Trophoblast cell (in vitro differentiated cells and primary cell): ENCODE measurements at regions not wholly inside any gene's neighbourhood (a gene's known extent, or its start where the extent isn't known, plus 50 kb on each side); places are given as distances from the start of the nearest gene placed in this dataset.

ENCODE experiments used
- DNase-seq, 2 donors: peaks; one replicate each; pipeline ENCODE4 v3.0.0-alpha.2; 2016
- H2AFZ ChIP-seq: 2 replicates; pipeline ENCODE4 v1.6.1; 2013; ENCODE audit warnings: low read length, moderate library complexity, mild to moderate bottlenecking; ENCODE audit not compliant: insufficient read depth, poor library complexity
- H2AK5ac ChIP-seq: 2 replicates; pipeline ENCODE4 v1.6.1; 2013; ENCODE audit warnings: mild to moderate bottlenecking, low read length
- H2BK120ac ChIP-seq: 2 replicates; pipeline ENCODE4 v1.6.1; 2013; ENCODE audit warnings: low read length, mild to moderate bottlenecking, moderate library complexity; ENCODE audit not compliant: insufficient read depth, poor library complexity
- H2BK12ac ChIP-seq: 2 replicates; pipeline ENCODE4 v1.6.1; 2013; ENCODE audit warnings: mild to moderate bottlenecking, low read length, moderate library complexity
- H2BK5ac ChIP-seq: 2 replicates; pipeline ENCODE4 v1.6.1; 2013; ENCODE audit warnings: low read length, low read depth, moderate library complexity, mild to moderate bottlenecking; ENCODE audit not compliant: poor library complexity
- H3K14ac ChIP-seq: 2 replicates; pipeline ENCODE4 v1.6.1; 2013; ENCODE audit warnings: mild to moderate bottlenecking, low read length
- H3K18ac ChIP-seq: 2 replicates; pipeline ENCODE4 v1.6.1; 2013; ENCODE audit warnings: mild to moderate bottlenecking, low read length
- H3K23ac ChIP-seq: 2 replicates; pipeline ENCODE4 v1.6.1; 2013; ENCODE audit warnings: low read length
- H3K27ac ChIP-seq: 2 replicates; pipeline ENCODE4 v1.5.1; 2013; ENCODE audit warnings: low read depth, mild to moderate bottlenecking, inconsistent platforms, low read length, moderate library complexity
- H3K27me3 ChIP-seq: 2 replicates; pipeline ENCODE4 v1.6.1; 2013; ENCODE audit warnings: inconsistent platforms, mild to moderate bottlenecking, low read length, moderate library complexity; ENCODE audit not compliant: insufficient read depth
- H3K36me3 ChIP-seq, 2 experiments: 1 replicate in 1 of 2; 2 replicates in 1 of 2; pipeline ENCODE4 v1.6.1; 2013; ENCODE audit warnings: low read length in 2 of 2, mild to moderate bottlenecking in 2 of 2, moderate library complexity in 1 of 2; ENCODE audit not compliant: insufficient read depth in 2 of 2, control insufficient read depth in 1 of 2
- H3K4ac ChIP-seq: 2 replicates; pipeline ENCODE4 v1.6.1; 2013; ENCODE audit warnings: low read depth, mild to moderate bottlenecking, low read length, moderate library complexity
- H3K4me1 ChIP-seq, 2 experiments: 1 replicate in 1 of 2; 2 replicates in 1 of 2; pipeline ENCODE4 v1.6.1; 2013; ENCODE audit warnings: low read length in 2 of 2, mild to moderate bottlenecking in 2 of 2, moderate library complexity in 1 of 2; ENCODE audit not compliant: insufficient read depth in 2 of 2, control insufficient read depth in 1 of 2
- H3K4me2 ChIP-seq: 2 replicates; pipeline ENCODE4 v1.6.1; 2013; ENCODE audit warnings: inconsistent platforms, mild to moderate bottlenecking, low read length, moderate library complexity
- H3K4me3 ChIP-seq: 2 replicates; pipeline ENCODE4 v1.5.1; 2013; ENCODE audit warnings: mild to moderate bottlenecking, low read depth, low read length, inconsistent platforms
- H3K79me1 ChIP-seq: one replicate; pipeline ENCODE4 v1.6.1; 2013; ENCODE audit warnings: low read length
- H3K79me2 ChIP-seq: 2 replicates; pipeline ENCODE4 v1.6.1; 2013; ENCODE audit warnings: low read length, mild to moderate bottlenecking; ENCODE audit not compliant: control insufficient read depth, insufficient read depth, poor library complexity
- H3K9ac ChIP-seq: 2 replicates; pipeline ENCODE4 v1.6.1; 2013; ENCODE audit warnings: mild to moderate bottlenecking, low read length
- H3K9me3 ChIP-seq: 2 replicates; pipeline ENCODE4 v1.6.1; 2013; ENCODE audit warnings: low read depth, mild to moderate bottlenecking, control low read depth, inconsistent platforms, low read length; ENCODE audit not compliant: insufficient read depth
- H4K12ac ChIP-seq: 2 replicates; pipeline ENCODE4 v1.6.1; 2013; ENCODE audit warnings: low read depth, mild to moderate bottlenecking, low read length, moderate library complexity
- H4K8ac ChIP-seq: 2 replicates; pipeline ENCODE4 v1.6.1; 2013; ENCODE audit warnings: low read depth, mild to moderate bottlenecking, low read length, moderate library complexity
- H4K91ac ChIP-seq: one replicate; pipeline ENCODE4 v1.6.1; 2013; ENCODE audit warnings: low read depth, mild to moderate bottlenecking, low read length, moderate library complexity
- WGBS: extraction: QIAGEN DNeasy Blood & Tissue Kit; methylation state at CpG from one replicate; pipeline ENCODE4 v1.1.7; 2013; ENCODE audit warnings: missing lambda C conversion rate; ENCODE audit not compliant: insufficient read length, insufficient coverage; ENCODE audit errors: extremely low coverage; 5-methylcytosine and 5-hydroxymethylcytosine counted together

GRCh38 chr1:162922201-162922600 lies 61.2 kb upstream of the CCDC190 start:
- H3K27me3 ChIP-seq: no peaks in the 10 kb centered on the region
- no peak overlapping the region for H3K18ac ChIP-seq
- no peak overlapping the region for H2AK5ac ChIP-seq
- no peaks in the 10 kb centered on the region for H3K79me2 ChIP-seq
- no peaks in the 10 kb centered on the region for H3K9me3 ChIP-seq
- H3K9ac ChIP-seq: no peak overlapping the region
- no peak overlapping the region for H3K4ac ChIP-seq
- H3K23ac ChIP-seq: no peak overlapping the region
- H4K12ac ChIP-seq: no peak overlapping the region
- H3K14ac ChIP-seq: no peak overlapping the region
- no peak overlapping the region for H2BK5ac ChIP-seq
- H3K4me2 ChIP-seq: no peak overlapping the region
- no peaks in the 10 kb centered on the region for H3K79me1 ChIP-seq
- no peak overlapping the region for H2BK12ac ChIP-seq
- DNase-seq: no peak
- no CpG with 5 or more reads among the region's 2 CpGs for WGBS
- H2AFZ ChIP-seq: no peak overlapping the region
- H4K8ac ChIP-seq: no peak overlapping the region
- no peak overlapping the region for H3K4me3 ChIP-seq
- no peak overlapping the region for H2BK120ac ChIP-seq
- H3K27ac ChIP-seq: no peak overlapping the region
- peaks cover 3 to 7% of the 10 kb centered on the region in 2 experiments for H3K4me1 ChIP-seq
- no peaks in the 10 kb centered on the region for H3K36me3 ChIP-seq
- H4K91ac ChIP-seq: no peak overlapping the region

DNA sequence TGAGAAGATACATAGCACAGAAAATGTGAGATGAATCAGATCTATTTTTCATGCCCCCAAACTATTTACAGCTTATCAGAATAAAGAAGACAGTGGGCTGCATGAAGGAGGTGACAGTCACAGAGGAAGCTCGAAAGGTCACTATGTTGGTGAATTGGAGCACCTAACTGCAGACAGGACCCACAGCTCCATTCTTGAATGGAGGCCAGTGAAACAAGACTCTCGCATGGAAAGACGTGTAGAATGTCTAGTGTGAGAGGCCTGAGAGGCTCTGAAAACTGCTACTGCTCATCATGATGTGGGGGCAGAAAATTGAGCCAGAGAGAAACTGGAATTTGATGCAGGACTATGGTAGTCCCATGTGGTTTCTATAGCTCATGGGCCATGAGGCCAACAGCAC lies 60.3 kb upstream of the CCDC190 start:
- H3K23ac ChIP-seq: no peak overlapping the region
- no peak overlapping the region for H2AFZ ChIP-seq
- H2BK5ac ChIP-seq: no peak overlapping the region
- H4K12ac ChIP-seq: no peak overlapping the region
- H3K4me1 ChIP-seq: peaks cover 3 to 7% of the 10 kb centered on the region in 2 experiments
- no peak overlapping the region for H3K4me3 ChIP-seq
- no peak overlapping the region for H3K27ac ChIP-seq
- H4K8ac ChIP-seq: no peak overlapping the region
- no peak overlapping the region for H3K18ac ChIP-seq
- H3K27me3 ChIP-seq: no peaks in the 10 kb centered on the region
- no peaks in the 10 kb centered on the region for H3K79me1 ChIP-seq
- no peak overlapping the region for H3K14ac ChIP-seq
- H2BK120ac ChIP-seq: no peak overlapping the region
- H3K36me3 ChIP-seq: no peaks in the 10 kb centered on the region
- H3K9ac ChIP-seq: no peak overlapping the region
- no peak overlapping the region for H2AK5ac ChIP-seq
- no peaks in the 10 kb centered on the region for H3K79me2 ChIP-seq
- no CpG with 5 or more reads among the region's 3 CpGs for WGBS
- H2BK12ac ChIP-seq: no peak overlapping the region
- DNase-seq: no peak
- H3K4ac ChIP-seq: no peak overlapping the region
- no peak overlapping the region for H3K4me2 ChIP-seq
- H3K9me3 ChIP-seq: no peaks in the 10 kb centered on the region
- no peak overlapping the region for H4K91ac ChIP-seq

DNA sequence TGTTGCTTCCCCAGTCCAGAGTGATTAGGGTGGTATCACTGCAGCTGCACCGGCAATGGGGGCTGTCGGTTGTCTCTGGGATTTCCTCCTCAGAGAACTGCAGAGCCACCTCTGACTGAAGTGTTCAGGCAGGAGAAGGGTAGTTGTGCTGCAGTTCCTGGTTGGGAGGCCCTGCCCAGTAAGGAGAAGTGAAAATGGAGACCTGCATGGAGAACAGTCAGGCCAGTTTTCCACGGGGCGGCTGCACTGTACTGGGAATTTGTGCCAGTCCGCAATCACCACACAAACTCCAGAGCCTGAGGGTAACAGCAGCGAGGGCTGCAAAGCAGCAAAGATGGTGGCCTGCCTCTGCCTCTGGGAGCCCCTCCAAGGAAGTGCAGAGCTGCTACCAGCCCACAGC lies 58.1 kb upstream of the CCDC190 start:
- Histone ChIP-seq H4K12ac (no peak overlapping the region), H3K4ac (no peak overlapping the region), H2AK5ac (no peak overlapping the region), H3K36me3 (no peaks in the 10 kb centered on the region), H2BK12ac (no peak overlapping the region), H4K8ac (no peak overlapping the region), H2AFZ (no peak overlapping the region), H2BK120ac (no peak overlapping the region), H3K27ac (no peak overlapping the region), H3K79me2 (no peaks in the 10 kb centered on the region), H3K18ac (no peak overlapping the region), H3K4me1 (peaks cover 3 to 7% of the 10 kb centered on the region in 2 experiments), H2BK5ac (no peak overlapping the region), H4K91ac (no peak overlapping the region), H3K79me1 (no peaks in the 10 kb centered on the region), H3K4me2 (no peak overlapping the region), H3K4me3 (no peak overlapping the region), H3K9me3 (no peaks in the 10 kb centered on the region), H3K23ac (no peak overlapping the region), H3K27me3 (no peaks in the 10 kb centered on the region), H3K9ac (no peak overlapping the region), H3K14ac (no peak overlapping the region)
- DNase-seq: no peak
- WGBS: no CpG with 5 or more reads among the region's 6 CpGs

DNA sequence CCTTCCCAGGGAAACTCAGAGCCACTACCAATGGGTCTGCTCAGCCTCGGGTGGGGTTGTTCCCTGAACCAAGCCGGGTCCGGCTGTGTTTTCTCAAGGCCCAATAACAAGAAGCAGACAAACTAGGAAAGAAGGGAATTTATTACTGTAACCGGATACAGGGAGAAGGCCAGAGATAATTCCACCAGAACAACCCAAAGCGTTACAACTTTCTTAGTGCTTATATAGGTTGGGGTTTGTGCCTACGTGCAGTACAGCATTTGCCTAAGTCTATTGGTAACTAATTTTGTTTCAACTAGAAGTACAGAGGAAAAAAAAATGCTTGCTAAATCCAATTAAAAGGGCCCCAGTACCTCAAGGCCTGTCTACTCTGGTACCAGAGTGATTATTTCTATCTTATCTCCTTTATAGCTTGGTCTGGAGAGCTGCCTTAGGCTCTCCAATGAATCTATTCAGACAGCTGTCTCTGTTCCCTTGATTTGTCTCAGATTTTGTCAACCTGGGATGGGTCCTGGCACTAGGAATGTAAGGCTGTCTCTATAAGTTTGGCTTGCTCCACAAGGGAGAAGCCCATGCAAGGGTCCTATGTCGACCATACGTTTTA lies 57.3 kb upstream of the CCDC190 start:
- Histone ChIP-seq H4K91ac (no peak overlapping the region), H2BK120ac (no peak overlapping the region), H3K4ac (no peak overlapping the region), H3K9me3 (no peaks in the 10 kb centered on the region), H3K27me3 (no peaks in the 10 kb centered on the region), H3K9ac (no peak overlapping the region), H3K4me2 (no peak overlapping the region), H2BK12ac (no peak overlapping the region), H3K27ac (no peak overlapping the region), H3K79me1 (peaks cover 4% of the 10 kb centered on the region), H3K79me2 (no peaks in the 10 kb centered on the region), H3K36me3 (no peaks in the 10 kb centered on the region), H4K8ac (no peak overlapping the region), H4K12ac (no peak overlapping the region), H2BK5ac (no peak overlapping the region), H3K14ac (no peak overlapping the region), H3K4me1 (peaks cover 6 to 12% of the 10 kb centered on the region in 2 experiments), H2AK5ac (no peak overlapping the region), H3K4me3 (no peak overlapping the region), H2AFZ (no peak overlapping the region), H3K18ac (no peak overlapping the region), H3K23ac (no peak overlapping the region)
- no peak for DNase-seq
- no CpG with 5 or more reads among the region's 8 CpGs for WGBS
